B cell (primary cell): ENCODE measurements at regions not wholly inside any gene's neighbourhood (a gene's known extent, or its start where the extent isn't known, plus 50 kb on each side); places are given as distances from the start of the nearest gene placed in this dataset.

Source experiments
- ATAC-seq: fragments of 200-7000 bp; cut with Tn5 transposase; one replicate; pipeline ENCODE4 v1.10.0; 2021; ENCODE audit warnings: low read depth, mild to moderate bottlenecking, moderate number of reproducible peaks, moderate library complexity
- CTCF ChIA-PET: fragments of 350-600 bp; sonication (Branson Sonifier 250); formaldehyde crosslinking; loops from one replicate; lab custom pipeline; 2021; ENCODE audit warnings: antibody characterized with exemption, inconsistent platforms; lab: Charles Lee
- POLR2A ChIA-PET: fragments of 350-600 bp; sonication (Branson Sonifier 250); formaldehyde crosslinking; loops from one replicate; lab custom pipeline; 2021; ENCODE audit warnings: antibody characterized with exemption; lab: Charles Lee
- DNase-seq: peaks from one replicate; pipeline ENCODE4 v3.0.0; 2013
- H2AFZ ChIP-seq: 2 replicates; pipeline ENCODE4 v1.6.1; 2012; ENCODE audit warnings: mild to moderate bottlenecking, low read depth, low read length; ENCODE audit not compliant: insufficient read depth, poor library complexity, severe bottlenecking
- H3K27ac ChIP-seq, 2 donors: 1 replicate in 1 of 2; 2 replicates in 1 of 2; pipeline ENCODE4 v1.5.1; 2012 to 2013; ENCODE audit warnings: low read length in 2 of 2, mild to moderate bottlenecking in 2 of 2, moderate library complexity in 1 of 2
- H3K27me3 ChIP-seq, 4 experiments: fragments of 200-600 bp in 1 of 4; sonication (generic) in 1 of 4; replicated peaks in 1 of 4; 1 replicate in 2 of 4; 2 replicates in 2 of 4; pipeline versions ENCODE4 v1.6.1 to v1.7.0; 2013 to 2016; ENCODE audit warnings: low read length in 3 of 4, mild to moderate bottlenecking in 2 of 4, mixed read lengths in 1 of 4, moderate library complexity in 1 of 4; ENCODE audit not compliant: insufficient read depth in 4 of 4, control insufficient read depth in 3 of 4; ENCODE audit errors: control extremely low read depth in 1 of 4
- H3K36me3 ChIP-seq, 2 experiments: replicated peaks in 1 of 2; 1 replicate in 1 of 2; 2 replicates in 1 of 2; pipeline versions ENCODE4 v1.6.1 to v1.7.1; 2013; ENCODE audit warnings: low read length in 1 of 2; ENCODE audit not compliant: insufficient read depth in 2 of 2, control insufficient read depth in 1 of 2; ENCODE audit errors: control extremely low read depth in 1 of 2, extremely low read depth in 1 of 2
- H3K4me1 ChIP-seq, 2 donors: fragments of 200-600 bp in 1 of 2; sonication (generic) in 1 of 2; 1 replicate in 1 of 2; 2 replicates in 1 of 2; pipeline versions ENCODE4 v1.5.1 to v1.6.1; 2013 to 2017; ENCODE audit warnings: low read length in 2 of 2; ENCODE audit not compliant: control insufficient read depth in 2 of 2, insufficient read depth in 2 of 2
- H3K4me2 ChIP-seq: replicated peaks from 2 replicates; pipeline ENCODE3; 2012; ENCODE audit warnings: mild to moderate bottlenecking, low read depth, low read length; ENCODE audit not compliant: poor library complexity, severe bottlenecking
- H3K4me3 ChIP-seq, 5 experiments: fragments of 200-600 bp in 1 of 5; sonication (generic) in 1 of 5; 1 replicate in 3 of 5; 2 replicates in 2 of 5; pipeline versions ENCODE4 v1.5.1 to v1.7.0; 2011 to 2016; ENCODE audit warnings: low read length in 4 of 5, mild to moderate bottlenecking in 4 of 5, low read depth in 2 of 5, control low read depth in 1 of 5, moderate library complexity in 1 of 5; ENCODE audit not compliant: insufficient read depth in 1 of 5; ENCODE audit errors: control extremely low read depth in 1 of 5, extremely low read depth in 1 of 5
- H3K79me2 ChIP-seq: fragments of 200-600 bp; sonication (generic); one replicate; pipeline ENCODE4 v1.6.0; 2016; ENCODE audit warnings: low read length; ENCODE audit not compliant: control insufficient read depth, insufficient read depth
- H3K9ac ChIP-seq: fragments of 200-600 bp; sonication (generic); 2 replicates; pipeline ENCODE4 v1.6.1; 2017; ENCODE audit warnings: mild to moderate bottlenecking, low read length, moderate library complexity
- H3K9me3 ChIP-seq, 3 donors: one replicate each; pipeline versions ENCODE4 v1.6.1 to v1.7.1; 2013; ENCODE audit warnings: low read length in 2 of 3; ENCODE audit not compliant: control insufficient read depth in 2 of 3, insufficient read depth in 1 of 3; ENCODE audit errors: control extremely low read depth in 1 of 3
- H4K20me1 ChIP-seq: 2 replicates; pipeline ENCODE4 v1.6.0; 2012; ENCODE audit warnings: mild to moderate bottlenecking, low read length; ENCODE audit not compliant: insufficient read depth, control insufficient read depth, poor library complexity, severe bottlenecking
- H3K27ac Mint-ChIP-seq: one replicate; pipeline ENCODE4 v1.8.0; 2021; ENCODE audit warnings: mixed read lengths
- H3K27me3 Mint-ChIP-seq: one replicate; pipeline ENCODE4 v1.8.0; 2021; ENCODE audit warnings: mixed read lengths
- H3K4me1 Mint-ChIP-seq: one replicate; pipeline ENCODE4 v1.8.0; 2021; ENCODE audit warnings: mixed read lengths
- H3K4me3 Mint-ChIP-seq: one replicate; pipeline ENCODE4 v1.8.0; 2021; ENCODE audit warnings: mixed read lengths
- H3K9me3 Mint-ChIP-seq: one replicate; pipeline ENCODE4 v1.8.0; 2022; ENCODE audit warnings: mixed read lengths; ENCODE audit not compliant: insufficient read depth
- EZH2 ChIP-seq: IDR thresholded peaks from 2 replicates; pipeline ENCODE4 v1.6.1; 2012; ENCODE audit warnings: borderline replicate concordance, low read depth, mild to moderate bottlenecking, moderate library complexity, low read length; ENCODE audit not compliant: insufficient read depth, poor library complexity, severe bottlenecking
- whole genome bisulfite sequencing: methylation state at CpG from one replicate; pipeline ENCODE4 v1.1.5; 2013; ENCODE audit warnings: missing lambda C conversion rate; ENCODE audit not compliant: insufficient coverage; 5-methylcytosine and 5-hydroxymethylcytosine counted together
- intact Hi-C: fragments of 100-400 bp; cut with micrococcal nuclease; formaldehyde crosslinking; loops from one replicate; pipeline ENCODE4 v1.10.0; 2022
- TF ChIP-seq, protein P1 (sequence below): fragments of 200-600 bp; IDR thresholded peaks from one replicate; pipeline ENCODE4 v1.8.0; 2022; ENCODE audit warnings: antibody characterized with exemption, mild to moderate bottlenecking

- WGBS: no CpG with 5 or more reads among the region's 2 CpGs
- no peak for DNase-seq
Measured at GRCh38 chr3:140821493-140821892, 120.1 kb upstream of the SLC25A36 start.

DNA sequence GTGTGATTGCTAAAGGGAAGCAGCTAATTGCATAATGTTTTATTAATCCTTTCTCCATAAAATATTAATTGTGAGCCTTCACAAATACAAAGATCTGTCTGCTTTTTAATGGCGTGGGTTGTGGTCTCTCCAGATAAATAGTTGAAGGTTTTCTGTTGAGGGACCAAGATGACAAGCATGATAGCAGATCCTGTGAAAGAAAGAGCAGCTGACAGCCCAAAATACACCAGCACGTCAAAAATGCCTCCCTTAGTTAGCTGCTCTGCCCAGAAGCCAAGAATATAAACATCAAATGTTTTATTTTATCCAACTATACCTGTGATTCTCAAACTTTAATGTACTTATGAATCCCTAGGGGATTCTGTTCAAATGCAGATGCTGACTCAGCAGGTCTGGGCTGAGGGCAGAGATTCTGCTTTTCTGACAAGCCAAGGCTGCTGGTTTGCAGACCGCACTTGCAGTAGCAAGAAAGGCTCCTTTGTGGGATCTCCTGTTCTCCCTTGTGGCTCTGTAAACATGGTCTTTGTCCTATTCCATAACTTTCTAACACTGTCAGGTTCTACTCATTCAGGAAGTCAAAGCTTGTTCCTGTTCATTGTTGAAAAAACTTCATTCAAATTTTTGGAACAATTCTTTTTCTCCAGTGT is 119.1 kb upstream of the SLC25A36 start:
- no peak for TF ChIP-seq EZH2
- TF ChIP-seq, protein P1, sequence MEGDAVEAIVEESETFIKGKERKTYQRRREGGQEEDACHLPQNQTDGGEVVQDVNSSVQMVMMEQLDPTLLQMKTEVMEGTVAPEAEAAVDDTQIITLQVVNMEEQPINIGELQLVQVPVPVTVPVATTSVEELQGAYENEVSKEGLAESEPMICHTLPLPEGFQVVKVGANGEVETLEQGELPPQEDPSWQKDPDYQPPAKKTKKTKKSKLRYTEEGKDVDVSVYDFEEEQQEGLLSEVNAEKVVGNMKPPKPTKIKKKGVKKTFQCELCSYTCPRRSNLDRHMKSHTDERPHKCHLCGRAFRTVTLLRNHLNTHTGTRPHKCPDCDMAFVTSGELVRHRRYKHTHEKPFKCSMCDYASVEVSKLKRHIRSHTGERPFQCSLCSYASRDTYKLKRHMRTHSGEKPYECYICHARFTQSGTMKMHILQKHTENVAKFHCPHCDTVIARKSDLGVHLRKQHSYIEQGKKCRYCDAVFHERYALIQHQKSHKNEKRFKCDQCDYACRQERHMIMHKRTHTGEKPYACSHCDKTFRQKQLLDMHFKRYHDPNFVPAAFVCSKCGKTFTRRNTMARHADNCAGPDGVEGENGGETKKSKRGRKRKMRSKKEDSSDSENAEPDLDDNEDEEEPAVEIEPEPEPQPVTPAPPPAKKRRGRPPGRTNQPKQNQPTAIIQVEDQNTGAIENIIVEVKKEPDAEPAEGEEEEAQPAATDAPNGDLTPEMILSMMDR: no peak
- intact Hi-C loops: no loop called here
- no peaks in the 10 kb centered on the region for H3K4me1 ChIP-seq
- Mint-ChIP-seq H3K27ac (no peak overlapping the region), H3K27me3 (peaks cover 10% of the 10 kb centered on the region), H3K4me3 (no peak overlapping the region), H3K9me3 (no peaks in the 10 kb centered on the region), H3K4me1 (no peaks in the 10 kb centered on the region)
- H2AFZ ChIP-seq: no peak overlapping the region
- H3K4me2 ChIP-seq: no peak overlapping the region
- H3K4me3 ChIP-seq: no peak overlapping the region
- DNase-seq: no peak
- ATAC-seq: no peak
- H3K9ac ChIP-seq: no peak overlapping the region
- H3K36me3 ChIP-seq: no peaks in the 10 kb centered on the region
- POLR2A ChIA-PET: no interaction called here
- no peaks in the 10 kb centered on the region for H3K27me3 ChIP-seq
- 50% methylated on average over 1 of the region's 3 CpGs for WGBS
- no peak overlapping the region for H3K27ac ChIP-seq
- CTCF ChIA-PET: no interaction called here
- H3K79me2 ChIP-seq: no peaks in the 10 kb centered on the region
- no peaks in the 10 kb centered on the region for H3K9me3 ChIP-seq
- H4K20me1 ChIP-seq: no peaks in the 10 kb centered on the region

More at GRCh38 chr3:140821493-140821892, 120.1 kb upstream of the SLC25A36 start:
- ChIA-PET CTCF (no interaction called here), POLR2A (no interaction called here)
- Histone ChIP-seq H3K27ac (no peak overlapping the region), H3K36me3 (no peaks in the 10 kb centered on the region), H4K20me1 (no peaks in the 10 kb centered on the region), H3K4me1 (peaks cover 3 to 5% of the 10 kb centered on the region in 2 donors), H3K4me2 (no peak overlapping the region), H3K79me2 (no peaks in the 10 kb centered on the region), H3K9me3 (no peaks in the 10 kb centered on the region), H3K9ac (no peak overlapping the region), H3K27me3 (no peaks in the 10 kb centered on the region), H2AFZ (no peak overlapping the region), H3K4me3 (no peak overlapping the region)
- H3K4me1 Mint-ChIP-seq: peaks cover 7% of the 10 kb centered on the region
- H3K9me3 Mint-ChIP-seq: no peaks in the 10 kb centered on the region
- intact Hi-C loops: no loop called here
- no peak for TF ChIP-seq EZH2
- TF ChIP-seq, protein P1: no peak
- no peak overlapping the region for H3K27ac Mint-ChIP-seq
- H3K27me3 Mint-ChIP-seq: peaks cover 10% of the 10 kb centered on the region
- ATAC-seq: no peak
- H3K4me3 Mint-ChIP-seq: no peak overlapping the region
